ENCODE measurements at regions not wholly inside any gene's neighbourhood (a gene's known extent, or its start where the extent isn't known, plus 50 kb on each side); places are given as distances from the start of the nearest gene placed in this dataset.

GRCh38 chr20:4568361-4568959, 117.8 kb upstream of the PRNP start:
- TF ChIP-seq CTCF (IDR thresholded peaks at IDR 0.05) (no peak), POLR2A (IDR thresholded peaks at IDR 0.05) (no peak)
